ENCODE measurements at regions not wholly inside any gene's neighbourhood (a gene's known extent, or its start where the extent isn't known, plus 50 kb on each side); places are given as distances from the start of the nearest gene placed in this dataset.

- H3K36me3 ChIP-seq (ENCODE audit: control insufficient read depth, insufficient read depth, low read length) = no peaks in the 10 kb centered on the region
- no peaks in the 10 kb centered on the region for H3K9me3 ChIP-seq (ENCODE audit: control insufficient read depth, insufficient read depth, low read length)
- DNase-seq (ENCODE audit: low read depth in 4 of 6, low spot score in 6 of 6) = no peak
- WGBS (ENCODE audit: insufficient coverage) = 47% methylated on average over 2 of the region's 4 CpGs
- H3K4me3 ChIP-seq (ENCODE audit: low read depth, low read length) = no peak overlapping the region
- no peaks in the 10 kb centered on the region for H3K27me3 ChIP-seq (ENCODE audit: control insufficient read depth, insufficient read depth, low read length)
- no peaks in the 10 kb centered on the region for H3K4me1 ChIP-seq (ENCODE audit: control insufficient read depth, insufficient read depth, low read length)
- H3K27ac ChIP-seq (ENCODE audit: low read depth, low read length) = no peak overlapping the region
Measured at GRCh38 chr20:40532103-40532502, 156.9 kb downstream of the MAFB start.

- Histone ChIP-seq H3K27me3 (ENCODE audit: control insufficient read depth, insufficient read depth, low read length) (peaks cover 3% of the 10 kb centered on the region), H3K9me3 (ENCODE audit: control insufficient read depth, insufficient read depth, low read length) (no peaks in the 10 kb centered on the region), H3K4me1 (ENCODE audit: control insufficient read depth, insufficient read depth, low read length) (no peaks in the 10 kb centered on the region), H3K36me3 (ENCODE audit: control insufficient read depth, insufficient read depth, low read length) (no peaks in the 10 kb centered on the region), H3K4me3 (ENCODE audit: low read depth, low read length) (no peak overlapping the region), H3K27ac (ENCODE audit: low read depth, low read length) (no peak overlapping the region)
- DNase-seq (ENCODE audit: low read depth in 4 of 6, low spot score in 6 of 6) = no peak
- WGBS (ENCODE audit: insufficient coverage) = no CpG with 5 or more reads among the region's 4 CpGs
Measured at GRCh38 chr20:40525351-40525750, 163.7 kb downstream of the MAFB start.

- peaks cover 7% of the 10 kb centered on the region for H3K27me3 ChIP-seq (ENCODE audit: control insufficient read depth, insufficient read depth, low read length)
- no peak overlapping the region for H3K27ac ChIP-seq (ENCODE audit: low read depth, low read length)
- H3K36me3 ChIP-seq (ENCODE audit: control insufficient read depth, insufficient read depth, low read length) = no peaks in the 10 kb centered on the region
- H3K9me3 ChIP-seq (ENCODE audit: control insufficient read depth, insufficient read depth, low read length) = no peaks in the 10 kb centered on the region
- no CpG with 5 or more reads among the region's 2 CpGs for WGBS (ENCODE audit: insufficient coverage)
- no peak for DNase-seq (ENCODE audit: low read depth in 4 of 6, low spot score in 6 of 6)
- no peak overlapping the region for H3K4me3 ChIP-seq (ENCODE audit: low read depth, low read length)
- H3K4me1 ChIP-seq (ENCODE audit: control insufficient read depth, insufficient read depth, low read length) = no peaks in the 10 kb centered on the region
Measured at GRCh38 chr20:40524071-40524470, 165.0 kb downstream of the MAFB start.

- Histone ChIP-seq H3K27me3 (ENCODE audit: control insufficient read depth, insufficient read depth, low read length) (peaks cover 9% of the 10 kb centered on the region), H3K9me3 (ENCODE audit: control insufficient read depth, insufficient read depth, low read length) (no peaks in the 10 kb centered on the region), H3K4me1 (ENCODE audit: control insufficient read depth, insufficient read depth, low read length) (no peaks in the 10 kb centered on the region), H3K4me3 (ENCODE audit: low read depth, low read length) (no peak overlapping the region), H3K36me3 (ENCODE audit: control insufficient read depth, insufficient read depth, low read length) (no peaks in the 10 kb centered on the region), H3K27ac (ENCODE audit: low read depth, low read length) (no peak overlapping the region)
- no peak for DNase-seq (ENCODE audit: low read depth in 4 of 6, low spot score in 6 of 6)
- no CpG with 5 or more reads among the region's 1 CpG for WGBS (ENCODE audit: insufficient coverage)
Measured at GRCh38 chr20:40522405-40522804, 166.6 kb downstream of the MAFB start.

- Histone ChIP-seq H3K9me3 (ENCODE audit: control insufficient read depth, insufficient read depth, low read length) (no peaks in the 10 kb centered on the region), H3K27ac (ENCODE audit: low read depth, low read length) (no peak overlapping the region), H3K36me3 (ENCODE audit: control insufficient read depth, insufficient read depth, low read length) (no peaks in the 10 kb centered on the region), H3K4me1 (ENCODE audit: control insufficient read depth, insufficient read depth, low read length) (no peaks in the 10 kb centered on the region), H3K27me3 (ENCODE audit: control insufficient read depth, insufficient read depth, low read length) (peaks cover 9% of the 10 kb centered on the region), H3K4me3 (ENCODE audit: low read depth, low read length) (no peak overlapping the region)
- DNase-seq (ENCODE audit: low read depth in 4 of 6, low spot score in 6 of 6) = no peak
- WGBS (ENCODE audit: insufficient coverage) = no CpG with 5 or more reads among the region's 1 CpG
Measured at GRCh38 chr20:40521962-40522361, 167.1 kb downstream of the MAFB start.

GRCh38 chr20:40519918-40520317 lies 169.1 kb downstream of the MAFB start:
- H3K27ac ChIP-seq (ENCODE audit: low read depth, low read length) = no peak overlapping the region
- DNase-seq (ENCODE audit: low read depth in 4 of 6, low spot score in 6 of 6) = no peak
- H3K4me1 ChIP-seq (ENCODE audit: control insufficient read depth, insufficient read depth, low read length) = no peaks in the 10 kb centered on the region
- H3K4me3 ChIP-seq (ENCODE audit: low read depth, low read length) = no peak overlapping the region
- H3K27me3 ChIP-seq (ENCODE audit: control insufficient read depth, insufficient read depth, low read length) = peaks cover 9% of the 10 kb centered on the region
- WGBS (ENCODE audit: insufficient coverage) = 100% methylated on average over 1 of the region's 3 CpGs
- no peaks in the 10 kb centered on the region for H3K36me3 ChIP-seq (ENCODE audit: control insufficient read depth, insufficient read depth, low read length)
- H3K9me3 ChIP-seq (ENCODE audit: control insufficient read depth, insufficient read depth, low read length) = no peaks in the 10 kb centered on the region

- peak in 1 of 6 donors; percentile 9 for DNase-seq (ENCODE audit: low read depth in 4 of 6, low spot score in 6 of 6)
- Histone ChIP-seq H3K4me3 (ENCODE audit: low read depth, low read length) (no peak overlapping the region), H3K36me3 (ENCODE audit: control insufficient read depth, insufficient read depth, low read length) (no peaks in the 10 kb centered on the region), H3K27ac (ENCODE audit: low read depth, low read length) (no peak overlapping the region), H3K27me3 (ENCODE audit: control insufficient read depth, insufficient read depth, low read length) (peaks cover 2% of the 10 kb centered on the region), H3K9me3 (ENCODE audit: control insufficient read depth, insufficient read depth, low read length) (no peaks in the 10 kb centered on the region), H3K4me1 (ENCODE audit: control insufficient read depth, insufficient read depth, low read length) (no peaks in the 10 kb centered on the region)
- WGBS (ENCODE audit: insufficient coverage) = no CpG with 5 or more reads among the region's 4 CpGs
Measured at GRCh38 chr20:40512994-40513393, 176.0 kb downstream of the MAFB start.

GRCh38 chr20:40512591-40512990 lies 176.4 kb downstream of the MAFB start:
- H3K9me3 ChIP-seq (ENCODE audit: control insufficient read depth, insufficient read depth, low read length) = no peaks in the 10 kb centered on the region
- H3K27ac ChIP-seq (ENCODE audit: low read depth, low read length) = no peak overlapping the region
- no peak overlapping the region for H3K4me3 ChIP-seq (ENCODE audit: low read depth, low read length)
- peaks cover 2% of the 10 kb centered on the region for H3K27me3 ChIP-seq (ENCODE audit: control insufficient read depth, insufficient read depth, low read length)
- no peaks in the 10 kb centered on the region for H3K36me3 ChIP-seq (ENCODE audit: control insufficient read depth, insufficient read depth, low read length)
- no peaks in the 10 kb centered on the region for H3K4me1 ChIP-seq (ENCODE audit: control insufficient read depth, insufficient read depth, low read length)
- no peak for DNase-seq (ENCODE audit: low read depth in 4 of 6, low spot score in 6 of 6)
- WGBS (ENCODE audit: insufficient coverage) = 57% methylated on average over 1 of the region's 4 CpGs

GRCh38 chr20:40511478-40511877 lies 177.6 kb downstream of the MAFB start:
- Histone ChIP-seq H3K36me3 (ENCODE audit: control insufficient read depth, insufficient read depth, low read length) (no peaks in the 10 kb centered on the region), H3K4me3 (ENCODE audit: low read depth, low read length) (no peak overlapping the region), H3K27me3 (ENCODE audit: control insufficient read depth, insufficient read depth, low read length) (peaks cover 2% of the 10 kb centered on the region), H3K27ac (ENCODE audit: low read depth, low read length) (no peak overlapping the region), H3K9me3 (ENCODE audit: control insufficient read depth, insufficient read depth, low read length) (no peaks in the 10 kb centered on the region), H3K4me1 (ENCODE audit: control insufficient read depth, insufficient read depth, low read length) (peaks cover 2% of the 10 kb centered on the region)
- peak in 1 of 6 donors; percentile 16 for DNase-seq (ENCODE audit: low read depth in 4 of 6, low spot score in 6 of 6)
- WGBS (ENCODE audit: insufficient coverage) = 33% methylated on average over 3 of the region's 3 CpGs

GRCh38 chr20:40510622-40511021 lies 178.4 kb downstream of the MAFB start:
- DNase-seq (ENCODE audit: low read depth in 4 of 6, low spot score in 6 of 6) = no peak
- WGBS (ENCODE audit: insufficient coverage) = 89% methylated on average over 2 of the region's 3 CpGs
- H3K27ac ChIP-seq (ENCODE audit: low read depth, low read length) = no peak overlapping the region
- no peaks in the 10 kb centered on the region for H3K9me3 ChIP-seq (ENCODE audit: control insufficient read depth, insufficient read depth, low read length)
- H3K36me3 ChIP-seq (ENCODE audit: control insufficient read depth, insufficient read depth, low read length) = no peaks in the 10 kb centered on the region
- peaks cover 4% of the 10 kb centered on the region for H3K4me1 ChIP-seq (ENCODE audit: control insufficient read depth, insufficient read depth, low read length)
- H3K27me3 ChIP-seq (ENCODE audit: control insufficient read depth, insufficient read depth, low read length) = peaks cover 2% of the 10 kb centered on the region
- H3K4me3 ChIP-seq (ENCODE audit: low read depth, low read length) = no peak overlapping the region
